ENCODE measurements at regions not wholly inside any gene's neighbourhood (a gene's known extent, or its start where the extent isn't known, plus 50 kb on each side); places are given as distances from the start of the nearest gene placed in this dataset.

DNA sequence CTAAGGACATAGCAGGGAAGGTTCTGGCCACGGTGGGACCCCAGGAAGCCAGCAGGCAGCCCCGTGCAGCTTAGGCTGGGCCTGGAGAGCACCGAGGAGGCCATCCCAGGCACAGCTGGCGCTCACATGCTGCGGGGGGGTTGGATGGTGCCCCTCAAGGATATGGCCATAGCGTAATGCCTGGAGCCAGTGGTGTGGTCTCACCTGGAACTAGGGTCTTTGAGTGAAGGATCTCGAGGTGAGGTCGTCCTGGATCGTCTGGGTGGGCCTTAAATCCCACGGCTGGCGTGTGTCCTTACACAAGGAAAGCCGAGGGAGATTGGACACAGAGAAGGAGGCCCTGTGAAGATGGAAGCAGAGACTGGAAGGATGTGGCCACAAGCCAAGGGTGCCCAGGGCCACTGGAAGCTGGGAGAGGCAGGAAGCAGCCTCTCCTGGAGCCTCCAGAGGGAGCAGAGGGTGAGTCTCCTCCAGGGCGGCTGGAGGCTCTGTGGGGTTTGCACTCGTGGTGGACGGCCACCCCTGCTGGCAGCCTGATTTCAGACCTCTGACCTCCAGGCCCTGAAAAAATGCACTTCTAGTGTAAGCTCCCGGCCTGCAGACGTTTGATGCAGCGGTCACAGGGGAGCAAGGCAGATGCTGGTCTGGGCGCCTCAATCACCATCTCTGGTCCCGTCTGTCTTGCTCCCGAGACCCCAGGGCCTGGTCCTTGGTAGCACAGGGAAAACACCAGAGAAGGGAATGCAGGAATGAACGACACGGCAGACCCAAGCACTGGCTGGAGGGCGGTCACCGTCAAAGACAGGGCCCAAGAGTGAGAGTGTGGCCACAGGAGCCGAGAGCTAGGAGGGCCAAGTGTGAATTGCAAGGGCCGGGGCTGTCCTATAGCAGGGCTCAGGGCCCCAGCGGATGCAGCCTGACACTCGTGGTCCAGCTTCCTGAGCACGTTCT is 218.6 kb downstream of the KIF26A start:
- no peak overlapping the region for H3K4me3 ChIP-seq (replicated peaks in 1 of 4; ENCODE audit: control extremely low read depth in 1 of 4, insufficient read depth in 1 of 4, low read depth in 3 of 4, low read length in 4 of 4)
- H3K9ac ChIP-seq (ENCODE audit: insufficient read depth, low read length) = no peak overlapping the region
- H3K4me2 ChIP-seq (ENCODE audit: extremely low read depth, insufficient read depth, low read length) = no peak overlapping the region
- no peaks in the 10 kb centered on the region for H3K79me2 ChIP-seq (ENCODE audit: control insufficient read depth, insufficient read depth, low read length)
- H3K9me3 ChIP-seq (ENCODE audit: control insufficient read depth, insufficient read depth, low read depth, low read length) = no peaks in the 10 kb centered on the region
- no peaks in the 10 kb centered on the region for H3K36me3 ChIP-seq (ENCODE audit: control insufficient read depth, insufficient read depth, low read length)
- H4K20me1 ChIP-seq (ENCODE audit: control insufficient read depth, extremely low read depth, insufficient read depth, low read length) = no peaks in the 10 kb centered on the region
- H3K27ac ChIP-seq (ENCODE audit: insufficient read depth, low read length) = no peak overlapping the region
- H3K27me3 ChIP-seq (ENCODE audit: control insufficient read depth, insufficient read depth, low read length) = no peaks in the 10 kb centered on the region
- H2AFZ ChIP-seq (ENCODE audit: low read length) = no peak overlapping the region
- H3K4me1 ChIP-seq (ENCODE audit: control insufficient read depth, extremely low read depth, insufficient read depth, low read length) = no peaks in the 10 kb centered on the region
- DNase-seq (ENCODE audit: low read depth in 2 of 2) = no peak
- no peak for TF ChIP-seq EZH2 (IDR thresholded peaks at IDR 0.05; ENCODE audit: low read length, missing control alignments)
- TF ChIP-seq, protein P1, sequence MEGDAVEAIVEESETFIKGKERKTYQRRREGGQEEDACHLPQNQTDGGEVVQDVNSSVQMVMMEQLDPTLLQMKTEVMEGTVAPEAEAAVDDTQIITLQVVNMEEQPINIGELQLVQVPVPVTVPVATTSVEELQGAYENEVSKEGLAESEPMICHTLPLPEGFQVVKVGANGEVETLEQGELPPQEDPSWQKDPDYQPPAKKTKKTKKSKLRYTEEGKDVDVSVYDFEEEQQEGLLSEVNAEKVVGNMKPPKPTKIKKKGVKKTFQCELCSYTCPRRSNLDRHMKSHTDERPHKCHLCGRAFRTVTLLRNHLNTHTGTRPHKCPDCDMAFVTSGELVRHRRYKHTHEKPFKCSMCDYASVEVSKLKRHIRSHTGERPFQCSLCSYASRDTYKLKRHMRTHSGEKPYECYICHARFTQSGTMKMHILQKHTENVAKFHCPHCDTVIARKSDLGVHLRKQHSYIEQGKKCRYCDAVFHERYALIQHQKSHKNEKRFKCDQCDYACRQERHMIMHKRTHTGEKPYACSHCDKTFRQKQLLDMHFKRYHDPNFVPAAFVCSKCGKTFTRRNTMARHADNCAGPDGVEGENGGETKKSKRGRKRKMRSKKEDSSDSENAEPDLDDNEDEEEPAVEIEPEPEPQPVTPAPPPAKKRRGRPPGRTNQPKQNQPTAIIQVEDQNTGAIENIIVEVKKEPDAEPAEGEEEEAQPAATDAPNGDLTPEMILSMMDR (conservative IDR thresholded peaks at IDR 0.05 in 1 of 2, IDR thresholded peaks at IDR 0.05 in 1 of 2; ENCODE audit: low read depth in 1 of 2, low read length in 2 of 2) = no peak

DNA sequence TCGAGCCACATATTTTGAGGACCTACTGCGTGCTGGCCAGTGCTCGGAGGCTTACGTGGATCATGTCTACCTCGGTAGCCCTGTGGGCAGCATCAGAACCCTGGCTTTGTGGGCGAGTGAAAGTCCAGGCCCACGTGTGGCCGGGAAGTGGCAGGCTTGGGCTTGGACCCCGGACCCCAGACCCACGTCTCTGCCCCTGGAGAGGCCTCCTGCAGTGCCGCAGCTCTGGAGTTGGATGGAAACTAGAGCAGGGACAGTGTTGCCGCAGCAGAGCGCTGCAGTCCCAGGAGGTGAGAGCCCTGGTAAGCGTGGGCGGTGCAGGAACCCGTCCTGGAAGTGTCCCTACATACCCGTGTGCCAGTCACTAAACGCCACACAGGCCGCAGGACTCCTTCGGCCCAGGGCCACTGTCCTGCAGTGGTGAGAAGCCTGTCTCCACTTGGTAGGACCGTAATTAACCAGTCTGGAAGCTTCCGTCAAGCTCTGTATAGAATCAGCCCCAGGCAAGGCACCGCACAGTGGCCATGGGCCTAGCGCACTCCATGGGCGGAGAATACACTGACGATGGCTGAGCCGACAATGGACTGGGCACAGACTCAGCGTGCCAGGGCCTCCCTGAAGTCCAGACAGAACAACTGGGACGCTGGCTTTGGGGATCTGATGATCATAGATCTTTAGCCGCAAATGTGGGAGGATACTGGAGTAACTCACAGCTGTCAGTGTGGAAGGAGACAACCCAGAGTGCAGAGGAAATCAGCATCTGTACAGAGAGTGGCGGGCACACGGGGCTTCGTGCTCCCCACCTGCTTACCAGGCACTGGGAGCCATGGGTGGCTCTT is 219.5 kb downstream of the KIF26A start:
- DNase-seq (ENCODE audit: low read depth in 2 of 2) = no peak
- Histone ChIP-seq H3K4me3 (replicated peaks in 1 of 4; ENCODE audit: control extremely low read depth in 1 of 4, insufficient read depth in 1 of 4, low read depth in 3 of 4, low read length in 4 of 4) (no peak overlapping the region), H3K36me3 (ENCODE audit: control insufficient read depth, insufficient read depth, low read length) (no peaks in the 10 kb centered on the region), H3K4me2 (ENCODE audit: extremely low read depth, insufficient read depth, low read length) (no peak overlapping the region), H3K27ac (ENCODE audit: insufficient read depth, low read length) (no peak overlapping the region), H3K27me3 (ENCODE audit: control insufficient read depth, insufficient read depth, low read length) (no peaks in the 10 kb centered on the region), H3K79me2 (ENCODE audit: control insufficient read depth, insufficient read depth, low read length) (no peaks in the 10 kb centered on the region), H3K9me3 (ENCODE audit: control insufficient read depth, insufficient read depth, low read depth, low read length) (no peaks in the 10 kb centered on the region), H4K20me1 (ENCODE audit: control insufficient read depth, extremely low read depth, insufficient read depth, low read length) (no peaks in the 10 kb centered on the region), H3K9ac (ENCODE audit: insufficient read depth, low read length) (no peak overlapping the region), H3K4me1 (ENCODE audit: control insufficient read depth, extremely low read depth, insufficient read depth, low read length) (no peaks in the 10 kb centered on the region), H2AFZ (ENCODE audit: low read length) (no peak overlapping the region)
- no peak for TF ChIP-seq EZH2 (IDR thresholded peaks at IDR 0.05; ENCODE audit: low read length, missing control alignments)
- TF ChIP-seq, protein P1 (conservative IDR thresholded peaks at IDR 0.05 in 1 of 2, IDR thresholded peaks at IDR 0.05 in 1 of 2; ENCODE audit: low read depth in 1 of 2, low read length in 2 of 2) = no peak
